Liver (tissue), 8 donors: ENCODE measurements at regions not wholly inside any gene's neighbourhood (a gene's known extent, or its start where the extent isn't known, plus 50 kb on each side); places are given as distances from the start of the nearest gene placed in this dataset.

Source experiments
- DNase-seq: peaks from one replicate; pipeline ENCODE4 v3.0.0-alpha.2; 2017; ENCODE audit warnings: low spot score
- H3K27ac ChIP-seq, 2 donors: one replicate each; pipeline ENCODE4 v1.7.0; 2013; ENCODE audit warnings: inconsistent platforms in 2 of 2, low read length in 2 of 2, control low read depth in 1 of 2, low read depth in 1 of 2, mild to moderate bottlenecking in 1 of 2
- H3K27me3 ChIP-seq, 4 donors: one replicate each; pipeline versions ENCODE4 v1.6.1 to v1.7.0; 2013; ENCODE audit warnings: low read length in 3 of 4, inconsistent platforms in 1 of 4, mild to moderate bottlenecking in 1 of 4, moderate library complexity in 1 of 4; ENCODE audit not compliant: control insufficient read depth in 4 of 4, insufficient read depth in 4 of 4
- H3K36me3 ChIP-seq, 4 donors: one replicate each; pipeline versions ENCODE4 v1.6.1 to v1.7.0; 2013; ENCODE audit warnings: low read length in 3 of 4, mild to moderate bottlenecking in 3 of 4, low read depth in 1 of 4, moderate library complexity in 1 of 4; ENCODE audit not compliant: control insufficient read depth in 4 of 4, insufficient read depth in 3 of 4
- H3K4me1 ChIP-seq, 4 donors: one replicate each; pipeline versions ENCODE4 v1.6.1 to v1.7.0; 2013; ENCODE audit warnings: low read length in 3 of 4, mild to moderate bottlenecking in 3 of 4, moderate library complexity in 1 of 4; ENCODE audit not compliant: control insufficient read depth in 4 of 4, insufficient read depth in 4 of 4
- H3K4me3 ChIP-seq, 3 donors: one replicate each; pipeline versions ENCODE4 v1.6.1 to v1.7.0; 2013; ENCODE audit warnings: low read length in 3 of 3, control low read depth in 1 of 3, low read depth in 1 of 3, mild to moderate bottlenecking in 1 of 3
- H3K9ac ChIP-seq, 2 donors: one replicate each; pipeline ENCODE4 v1.7.0; 2013; ENCODE audit warnings: low read length in 2 of 2, mild to moderate bottlenecking in 2 of 2, moderate library complexity in 2 of 2, control low read depth in 1 of 2, low read depth in 1 of 2
- H3K9me3 ChIP-seq, 4 donors: one replicate each; pipeline versions ENCODE4 v1.6.1 to v1.7.0; 2013; ENCODE audit warnings: low read length in 3 of 4; ENCODE audit not compliant: control insufficient read depth in 4 of 4
- CTCF ChIP-seq: fragments of 150-350 bp; IDR thresholded peaks from 2 replicates; pipeline ENCODE4 v1.5.1; 2017; ENCODE audit warnings: improper control_type of control experiment, low read depth, low read length; ENCODE audit not compliant: missing input control
- EGR1 ChIP-seq, 2 donors: IDR thresholded peaks; 2 replicates each; pipeline ENCODE4 v1.6.1; 2016 to 2018; ENCODE audit warnings: antibody characterized with exemption in 2 of 2, low read depth in 2 of 2
- FOXA1 ChIP-seq: IDR thresholded peaks from 2 replicates; pipeline ENCODE4 v1.6.1; 2016; ENCODE audit warnings: antibody characterized with exemption
- FOXA2 ChIP-seq: IDR thresholded peaks from 2 replicates; pipeline ENCODE4 v1.6.1; 2016; ENCODE audit warnings: antibody characterized with exemption
- GABPA ChIP-seq, 2 donors: IDR thresholded peaks in 1 of 2; conservative IDR thresholded peaks in 1 of 2; 2 replicates each; pipeline ENCODE4 v1.6.1; 2016; ENCODE audit warnings: antibody characterized with exemption in 2 of 2, mild to moderate bottlenecking in 1 of 2, moderate library complexity in 1 of 2
- HNF4A ChIP-seq, 2 donors: conservative IDR thresholded peaks; 2 replicates each; pipeline ENCODE4 v1.6.1; 2016; ENCODE audit warnings: antibody characterized with exemption in 2 of 2, mild to moderate bottlenecking in 2 of 2
- HNF4G ChIP-seq: IDR thresholded peaks from 2 replicates; pipeline ENCODE4 v1.6.1; 2016; ENCODE audit warnings: antibody characterized with exemption
- JUND ChIP-seq, 2 donors: IDR thresholded peaks; 2 replicates each; pipeline ENCODE4 v1.6.1; 2016; ENCODE audit warnings: antibody characterized with exemption in 2 of 2
- MAX ChIP-seq: IDR thresholded peaks from 2 replicates; pipeline ENCODE4 v1.6.1; 2016; ENCODE audit warnings: antibody characterized with exemption
- NR2F2 ChIP-seq: IDR thresholded peaks from 2 replicates; pipeline ENCODE4 v1.6.1; 2016; ENCODE audit warnings: antibody characterized with exemption
- RAD21 ChIP-seq, 2 donors: IDR thresholded peaks; 2 replicates each; pipeline ENCODE4 v1.6.1; 2016; ENCODE audit warnings: antibody characterized with exemption in 2 of 2, mild to moderate bottlenecking in 2 of 2
- REST ChIP-seq: IDR thresholded peaks from 2 replicates; pipeline ENCODE4 v1.6.1; 2016; ENCODE audit warnings: antibody characterized with exemption, mild to moderate bottlenecking
- RXRA ChIP-seq, 2 donors: IDR thresholded peaks; 2 replicates each; pipeline ENCODE4 v1.6.1; 2017 to 2018; ENCODE audit warnings: antibody characterized with exemption in 2 of 2, mild to moderate bottlenecking in 1 of 2
- SP1 ChIP-seq: IDR thresholded peaks from 2 replicates; pipeline ENCODE4 v1.6.1; 2018; ENCODE audit warnings: antibody characterized with exemption, mild to moderate bottlenecking
- TAF1 ChIP-seq: conservative IDR thresholded peaks from 2 replicates; pipeline ENCODE4 v1.6.1; 2016; ENCODE audit warnings: antibody characterized with exemption, mild to moderate bottlenecking
- YY1 ChIP-seq: IDR thresholded peaks from 2 replicates; pipeline ENCODE4 v1.6.1; 2016; ENCODE audit warnings: antibody characterized with exemption, mild to moderate bottlenecking
- WGBS: extraction: QIAGEN DNeasy Blood & Tissue Kit; methylation state at CpG from one replicate; pipeline ENCODE4 v1.1.7; 2013; 5-methylcytosine and 5-hydroxymethylcytosine counted together
- TF ChIP-seq, protein P1 (sequence below): IDR thresholded peaks from 2 replicates; pipeline ENCODE4 v1.6.1; 2016; ENCODE audit warnings: antibody characterized with exemption
- TF ChIP-seq, protein P2 (sequence below): IDR thresholded peaks from 2 replicates; pipeline ENCODE4 v1.6.1; 2016; ENCODE audit warnings: antibody characterized with exemption
- donor health status: healthy.
- donor health status: healthy.
- donor health status: healthy.
- donor health status: healthy.
- donor health status: healthy.

DNA sequence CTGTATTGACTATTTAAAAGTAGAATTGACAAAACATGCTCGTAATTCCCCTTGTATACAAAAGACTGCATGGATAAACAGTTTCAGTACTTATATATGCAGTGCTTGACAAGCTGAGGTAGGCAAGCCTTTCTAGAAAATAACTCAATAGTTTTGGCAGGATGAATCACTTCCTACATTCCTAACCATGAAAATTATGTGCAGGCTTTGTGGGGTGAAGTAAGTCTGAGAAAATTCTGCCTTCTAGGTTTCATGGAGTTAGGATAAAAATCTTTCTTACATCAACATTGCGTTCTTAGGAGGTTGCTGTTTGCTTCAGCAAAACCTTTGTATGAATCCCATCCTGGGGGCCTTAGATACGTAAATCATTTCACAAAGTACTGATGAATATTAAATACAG, 801.4 kb upstream of the EYS start:
- Histone ChIP-seq H3K9me3 (no peaks in the 10 kb centered on the region), H3K36me3 (no peaks in the 10 kb centered on the region), H3K4me3 (no peak overlapping the region), H3K9ac (no peak overlapping the region), H3K4me1 (no peaks in the 10 kb centered on the region), H3K27ac (no peak overlapping the region), H3K27me3 (no peaks in the 10 kb centered on the region)
- WGBS = 57% methylated on average over 3 of the region's 3 CpGs
- no peak for DNase-seq
- TF ChIP-seq HNF4G = no peak
- no peak for TF ChIP-seq GABPA (IDR thresholded peaks at IDR 0.05 in 1 of 2, conservative IDR thresholded peaks at IDR 0.05 in 1 of 2)
- TF ChIP-seq NR2F2 = no peak
- TF ChIP-seq RXRA (IDR thresholded peaks at IDR 0.05) = no peak
- TF ChIP-seq, protein P1, sequence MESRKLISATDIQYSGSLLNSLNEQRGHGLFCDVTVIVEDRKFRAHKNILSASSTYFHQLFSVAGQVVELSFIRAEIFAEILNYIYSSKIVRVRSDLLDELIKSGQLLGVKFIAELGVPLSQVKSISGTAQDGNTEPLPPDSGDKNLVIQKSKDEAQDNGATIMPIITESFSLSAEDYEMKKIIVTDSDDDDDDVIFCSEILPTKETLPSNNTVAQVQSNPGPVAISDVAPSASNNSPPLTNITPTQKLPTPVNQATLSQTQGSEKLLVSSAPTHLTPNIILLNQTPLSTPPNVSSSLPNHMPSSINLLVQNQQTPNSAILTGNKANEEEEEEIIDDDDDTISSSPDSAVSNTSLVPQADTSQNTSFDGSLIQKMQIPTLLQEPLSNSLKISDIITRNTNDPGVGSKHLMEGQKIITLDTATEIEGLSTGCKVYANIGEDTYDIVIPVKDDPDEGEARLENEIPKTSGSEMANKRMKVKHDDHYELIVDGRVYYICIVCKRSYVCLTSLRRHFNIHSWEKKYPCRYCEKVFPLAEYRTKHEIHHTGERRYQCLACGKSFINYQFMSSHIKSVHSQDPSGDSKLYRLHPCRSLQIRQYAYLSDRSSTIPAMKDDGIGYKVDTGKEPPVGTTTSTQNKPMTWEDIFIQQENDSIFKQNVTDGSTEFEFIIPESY = no peak
- TF ChIP-seq HNF4A (conservative IDR thresholded peaks at IDR 0.05) = no peak
- no peak for TF ChIP-seq JUND (IDR thresholded peaks at IDR 0.05)
- TF ChIP-seq, protein P2, sequence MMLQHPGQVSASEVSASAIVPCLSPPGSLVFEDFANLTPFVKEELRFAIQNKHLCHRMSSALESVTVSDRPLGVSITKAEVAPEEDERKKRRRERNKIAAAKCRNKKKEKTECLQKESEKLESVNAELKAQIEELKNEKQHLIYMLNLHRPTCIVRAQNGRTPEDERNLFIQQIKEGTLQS = no peak
- no peak for TF ChIP-seq YY1
- TF ChIP-seq MAX = no peak
- TF ChIP-seq EGR1 (IDR thresholded peaks at IDR 0.05; ENCODE audit: low read depth in 2 of 2) = no peak
- TF ChIP-seq SP1 = no peak
- TF ChIP-seq RAD21 (IDR thresholded peaks at IDR 0.05) = no peak
- no peak for TF ChIP-seq CTCF
- no peak for TF ChIP-seq REST
- no peak for TF ChIP-seq FOXA2
- TF ChIP-seq FOXA1 = no peak
- no peak for TF ChIP-seq TAF1

DNA sequence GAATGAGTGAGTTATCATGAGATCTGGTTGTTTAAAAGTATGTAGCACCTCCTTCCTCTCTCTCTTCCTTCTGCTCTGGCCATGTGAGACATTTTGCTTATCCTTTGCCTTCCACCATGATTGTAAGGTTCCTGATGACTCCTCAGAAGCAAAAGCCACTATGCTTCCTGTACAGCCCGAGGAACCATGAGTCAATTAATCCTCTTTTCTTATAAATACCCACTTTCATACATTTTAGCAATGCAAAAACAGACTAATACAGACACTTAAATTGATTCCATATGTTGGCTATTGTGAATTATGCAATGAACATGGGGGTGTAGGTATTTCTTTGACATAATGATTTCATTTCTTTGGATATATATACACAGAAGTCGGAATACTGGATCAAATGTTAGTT, 792.8 kb upstream of the EYS start:
- H3K27ac ChIP-seq = no peak overlapping the region
- no peak for DNase-seq
- H3K36me3 ChIP-seq = no peaks in the 10 kb centered on the region
- WGBS = 78% methylated on average over 2 of the region's 2 CpGs
- no peak overlapping the region for H3K4me3 ChIP-seq
- no peaks in the 10 kb centered on the region for H3K27me3 ChIP-seq
- no peaks in the 10 kb centered on the region for H3K9me3 ChIP-seq
- H3K9ac ChIP-seq = no peak overlapping the region
- H3K4me1 ChIP-seq = no peaks in the 10 kb centered on the region
- TF ChIP-seq YY1 = no peak
- no peak for TF ChIP-seq RAD21 (IDR thresholded peaks at IDR 0.05)
- no peak for TF ChIP-seq TAF1
- TF ChIP-seq JUND (IDR thresholded peaks at IDR 0.05) = no peak
- TF ChIP-seq NR2F2 = no peak
- no peak for TF ChIP-seq FOXA1
- TF ChIP-seq REST = no peak
- no peak for TF ChIP-seq CTCF
- TF ChIP-seq SP1 = no peak
- no peak for TF ChIP-seq EGR1 (IDR thresholded peaks at IDR 0.05; ENCODE audit: low read depth in 2 of 2)
- TF ChIP-seq HNF4A (conservative IDR thresholded peaks at IDR 0.05) = no peak
- TF ChIP-seq RXRA (IDR thresholded peaks at IDR 0.05) = no peak
- TF ChIP-seq HNF4G = no peak
- TF ChIP-seq FOXA2 = no peak
- TF ChIP-seq MAX = no peak
